ENCODE measurements at regions not wholly inside any gene's neighbourhood (a gene's known extent, or its start where the extent isn't known, plus 50 kb on each side); places are given as distances from the start of the nearest gene placed in this dataset.

- Histone ChIP-seq H3K27me3 (ENCODE audit: control insufficient read depth, insufficient read depth, low read length) (no peaks in the 10 kb centered on the region), H3K4me3 (ENCODE audit: low read depth, low read length) (no peak overlapping the region), H3K36me3 (ENCODE audit: control insufficient read depth, insufficient read depth, low read length) (no peaks in the 10 kb centered on the region)
- DNase-seq (ENCODE audit: low read depth) = no peak
- no peak for TF ChIP-seq CTCF (IDR thresholded peaks at IDR 0.05; ENCODE audit: insufficient read depth, low read length, poor library complexity, severe bottlenecking)
These were observed 123.2 kb upstream of the FAM9C start for GRCh38 chrX:13167481-13168231.

- H3K27me3 ChIP-seq (ENCODE audit: control insufficient read depth, insufficient read depth, low read length) = no peaks in the 10 kb centered on the region
- H3K4me3 ChIP-seq (ENCODE audit: low read depth, low read length) = no peak overlapping the region
- TF ChIP-seq CTCF (IDR thresholded peaks at IDR 0.05; ENCODE audit: insufficient read depth, low read length, poor library complexity, severe bottlenecking) = no peak
- no peak for DNase-seq (ENCODE audit: low read depth)
- no peaks in the 10 kb centered on the region for H3K36me3 ChIP-seq (ENCODE audit: control insufficient read depth, insufficient read depth, low read length)
These were observed 121.1 kb upstream of the FAM9C start for GRCh38 chrX:13165266-13166189.

GRCh38 chrX:13164611-13165010 is 120.2 kb upstream of the FAM9C start:
- no peak for TF ChIP-seq CTCF (IDR thresholded peaks at IDR 0.05; ENCODE audit: insufficient read depth, low read length, poor library complexity, severe bottlenecking)
- DNase-seq (ENCODE audit: low read depth) = no peak
- H3K27me3 ChIP-seq (ENCODE audit: control insufficient read depth, insufficient read depth, low read length) = no peaks in the 10 kb centered on the region
- no peaks in the 10 kb centered on the region for H3K36me3 ChIP-seq (ENCODE audit: control insufficient read depth, insufficient read depth, low read length)
- H3K4me3 ChIP-seq (ENCODE audit: low read depth, low read length) = no peak overlapping the region

- DNase-seq (ENCODE audit: low read depth) = no peak
- no peak for TF ChIP-seq CTCF (IDR thresholded peaks at IDR 0.05; ENCODE audit: insufficient read depth, low read length, poor library complexity, severe bottlenecking)
- Histone ChIP-seq H3K36me3 (ENCODE audit: control insufficient read depth, insufficient read depth, low read length) (no peaks in the 10 kb centered on the region), H3K27me3 (ENCODE audit: control insufficient read depth, insufficient read depth, low read length) (no peaks in the 10 kb centered on the region), H3K4me3 (ENCODE audit: low read depth, low read length) (no peak overlapping the region)
These were observed 118.5 kb upstream of the FAM9C start for GRCh38 chrX:13162772-13163410.

GRCh38 chrX:13159886-13160285 is 115.5 kb upstream of the FAM9C start:
- H3K27me3 ChIP-seq (ENCODE audit: control insufficient read depth, insufficient read depth, low read length) = no peaks in the 10 kb centered on the region
- TF ChIP-seq CTCF (IDR thresholded peaks at IDR 0.05; ENCODE audit: insufficient read depth, low read length, poor library complexity, severe bottlenecking) = no peak
- no peak overlapping the region for H3K4me3 ChIP-seq (ENCODE audit: low read depth, low read length)
- H3K36me3 ChIP-seq (ENCODE audit: control insufficient read depth, insufficient read depth, low read length) = no peaks in the 10 kb centered on the region
- no peak for DNase-seq (ENCODE audit: low read depth)

Data from kidney epithelial cell (primary cell).